ENCODE measurements at regions not wholly inside any gene's neighbourhood (a gene's known extent, or its start where the extent isn't known, plus 50 kb on each side); places are given as distances from the start of the nearest gene placed in this dataset.

- H4K20me1 ChIP-seq (ENCODE audit: insufficient read depth, low read length): no peaks in the 10 kb centered on the region
- intact Hi-C loops (cut with micrococcal nuclease; ENCODE audit: unreplicated experiment): no loop called here
- no peak for DNase-seq (ENCODE audit: low spot score)
- no peaks in the 10 kb centered on the region for H3K36me3 ChIP-seq (ENCODE audit: insufficient read depth, low read length)
- no peak overlapping the region for H3K27ac ChIP-seq (ENCODE audit: low read depth, low read length, poor library complexity, severe bottlenecking)
- H3K79me2 ChIP-seq (ENCODE audit: insufficient read depth, low read depth, low read length): no peaks in the 10 kb centered on the region
- no TSS peak for BruUV-seq (replicated peaks)
- no peak overlapping the region for H2AFZ ChIP-seq (ENCODE audit: low read length)
- no peaks in the 10 kb centered on the region for H3K4me1 ChIP-seq (ENCODE audit: insufficient read depth, low read length, poor library complexity, severe bottlenecking)
- H3K4me2 ChIP-seq (ENCODE audit: low read length): no peak overlapping the region
- no peaks in the 10 kb centered on the region for H3K9me2 ChIP-seq (ENCODE audit: insufficient read depth, low read length)
- no peaks in the 10 kb centered on the region for H3K9me3 ChIP-seq (ENCODE audit: low read length)
- no peak overlapping the region for H3K4me3 ChIP-seq (ENCODE audit: low read depth, low read length, poor library complexity, severe bottlenecking)
- ChIA-PET CTCF (ENCODE audit: unreplicated experiment) (no interaction called here), POLR2A (interaction anchor here (0.7 kb wide), 1 partner anchor 855 kb away, joined by 3 read pairs; no protein-coding TSS in a partner anchor)
- TF ChIP-seq CTCF (conservative IDR thresholded peaks at IDR 0.05; ENCODE audit: low read length) (no peak), EZH2phosphoT487 (IDR thresholded peaks at IDR 0.05; ENCODE audit: borderline replicate concordance, low read depth, low read length) (no peak)
Measured at GRCh38 chr13:83987394-83987793, 105.1 kb upstream of the SLITRK1 start.

GRCh38 chr13:83984793-83985192, 102.5 kb upstream of the SLITRK1 start:
- TF ChIP-seq CTCF (conservative IDR thresholded peaks at IDR 0.05; ENCODE audit: low read length) (no peak), EZH2phosphoT487 (IDR thresholded peaks at IDR 0.05; ENCODE audit: borderline replicate concordance, low read depth, low read length) (no peak)
- CTCF ChIA-PET (ENCODE audit: unreplicated experiment): no interaction called here
- no peak for DNase-seq (ENCODE audit: low spot score)
- H2AFZ ChIP-seq (ENCODE audit: low read length): no peak overlapping the region
- H3K79me2 ChIP-seq (ENCODE audit: insufficient read depth, low read depth, low read length): no peaks in the 10 kb centered on the region
- intact Hi-C loops (cut with micrococcal nuclease; ENCODE audit: unreplicated experiment): no loop called here
- H3K4me3 ChIP-seq (ENCODE audit: low read depth, low read length, poor library complexity, severe bottlenecking): no peak overlapping the region
- H3K4me2 ChIP-seq (ENCODE audit: low read length): no peak overlapping the region
- H3K9me3 ChIP-seq (ENCODE audit: low read length): no peaks in the 10 kb centered on the region
- no peaks in the 10 kb centered on the region for H3K9me2 ChIP-seq (ENCODE audit: insufficient read depth, low read length)
- no TSS peak for BruUV-seq (replicated peaks)
- H3K4me1 ChIP-seq (ENCODE audit: insufficient read depth, low read length, poor library complexity, severe bottlenecking): no peaks in the 10 kb centered on the region
- POLR2A ChIA-PET: no interaction called here
- H4K20me1 ChIP-seq (ENCODE audit: insufficient read depth, low read length): no peaks in the 10 kb centered on the region
- no peaks in the 10 kb centered on the region for H3K36me3 ChIP-seq (ENCODE audit: insufficient read depth, low read length)
- no peak overlapping the region for H3K27ac ChIP-seq (ENCODE audit: low read depth, low read length, poor library complexity, severe bottlenecking)

GRCh38 chr13:83980331-83980730, 98.1 kb upstream of the SLITRK1 start:
- H3K4me3 ChIP-seq (ENCODE audit: low read depth, low read length, poor library complexity, severe bottlenecking): no peak overlapping the region
- no peak for DNase-seq (ENCODE audit: low spot score)
- CTCF ChIA-PET (ENCODE audit: unreplicated experiment): no interaction called here
- intact Hi-C loops (cut with micrococcal nuclease; ENCODE audit: unreplicated experiment): no loop called here
- TF ChIP-seq EZH2phosphoT487 (IDR thresholded peaks at IDR 0.05; ENCODE audit: borderline replicate concordance, low read depth, low read length): no peak
- no peak for TF ChIP-seq CTCF (conservative IDR thresholded peaks at IDR 0.05; ENCODE audit: low read length)
- H3K36me3 ChIP-seq (ENCODE audit: insufficient read depth, low read length): no peaks in the 10 kb centered on the region
- no peaks in the 10 kb centered on the region for H3K9me2 ChIP-seq (ENCODE audit: insufficient read depth, low read length)
- no peaks in the 10 kb centered on the region for H3K9me3 ChIP-seq (ENCODE audit: low read length)
- H4K20me1 ChIP-seq (ENCODE audit: insufficient read depth, low read length): no peaks in the 10 kb centered on the region
- H3K27ac ChIP-seq (ENCODE audit: low read depth, low read length, poor library complexity, severe bottlenecking): no peak overlapping the region
- H3K4me2 ChIP-seq (ENCODE audit: low read length): no peak overlapping the region
- no TSS peak for BruUV-seq (replicated peaks)
- no peak overlapping the region for H2AFZ ChIP-seq (ENCODE audit: low read length)
- no peaks in the 10 kb centered on the region for H3K79me2 ChIP-seq (ENCODE audit: insufficient read depth, low read depth, low read length)
- no peaks in the 10 kb centered on the region for H3K4me1 ChIP-seq (ENCODE audit: insufficient read depth, low read length, poor library complexity, severe bottlenecking)
- POLR2A ChIA-PET: no interaction called here
